ENCODE measurements at regions not wholly inside any gene's neighbourhood (a gene's known extent, or its start where the extent isn't known, plus 50 kb on each side); places are given as distances from the start of the nearest gene placed in this dataset.
"Not testable (repeated sequence)": the region's sequence is repeated elsewhere in the genome, so short reads cannot be mapped to it uniquely, and the experiment has no call there.

- no peak for DNase-seq (ENCODE audit: low spot score)
Measured at GRCh38 chr4:124105212-124105611, 607.3 kb downstream of the ANKRD50 start.

GRCh38 chr4:124111411-124111810 lies 601.1 kb downstream of the ANKRD50 start:
- no peak for DNase-seq (ENCODE audit: low spot score)

- DNase-seq (ENCODE audit: low spot score): no peak
Measured at GRCh38 chr4:124111922-124112321, 600.6 kb downstream of the ANKRD50 start.

GRCh38 chr4:124118061-124118460 lies 594.5 kb downstream of the ANKRD50 start:
- DNase-seq (ENCODE audit: low spot score): no peak

- no peak for DNase-seq (ENCODE audit: low spot score)
Measured at GRCh38 chr4:124121461-124121971, 591.0 kb downstream of the ANKRD50 start.

- no peak for DNase-seq (ENCODE audit: low spot score)
Measured at GRCh38 chr4:124123181-124123580, 589.4 kb downstream of the ANKRD50 start.

GRCh38 chr4:124123721-124124120 lies 588.8 kb downstream of the ANKRD50 start:
- DNase-seq (ENCODE audit: low spot score): no peak

- not testable (repeated sequence) for DNase-seq (ENCODE audit: low spot score)
Measured at GRCh38 chr4:124131324-124131723, 581.2 kb downstream of the ANKRD50 start.

- DNase-seq (ENCODE audit: low spot score): no peak
Measured at GRCh38 chr4:124132161-124132560, 580.4 kb downstream of the ANKRD50 start.

- DNase-seq (ENCODE audit: low spot score): no peak
Measured at GRCh38 chr4:124133753-124134152, 578.8 kb downstream of the ANKRD50 start.

- DNase-seq (ENCODE audit: low spot score): no peak
Measured at GRCh38 chr4:124135409-124135813, 577.1 kb downstream of the ANKRD50 start.

- no peak for DNase-seq (ENCODE audit: low spot score)
Measured at GRCh38 chr4:124139044-124139443, 573.5 kb downstream of the ANKRD50 start.

- DNase-seq (ENCODE audit: low spot score): no peak
Measured at GRCh38 chr4:124143632-124144031, 568.9 kb downstream of the ANKRD50 start.

- no peak for DNase-seq (ENCODE audit: low spot score)
Measured at GRCh38 chr4:124144238-124144654, 568.3 kb downstream of the ANKRD50 start.

- DNase-seq (ENCODE audit: low spot score): no peak
Measured at GRCh38 chr4:124146068-124146467, 566.5 kb downstream of the ANKRD50 start.

- no peak for DNase-seq (ENCODE audit: low spot score)
Measured at GRCh38 chr4:124151031-124151430, 561.5 kb downstream of the ANKRD50 start.

GRCh38 chr4:124152132-124152531 lies 560.4 kb downstream of the ANKRD50 start:
- DNase-seq (ENCODE audit: low spot score): no peak

- no peak for DNase-seq (ENCODE audit: low spot score)
Measured at GRCh38 chr4:124155239-124155638, 557.3 kb downstream of the ANKRD50 start.

- DNase-seq (ENCODE audit: low spot score): no peak
Measured at GRCh38 chr4:124157396-124158083, 555.0 kb downstream of the ANKRD50 start.

- DNase-seq (ENCODE audit: low spot score): no peak
Measured at GRCh38 chr4:124163401-124163800, 549.1 kb downstream of the ANKRD50 start.

GRCh38 chr4:124167602-124168001 lies 544.9 kb downstream of the ANKRD50 start:
- no peak for DNase-seq (ENCODE audit: low spot score)

GRCh38 chr4:124169524-124169923 lies 543.0 kb downstream of the ANKRD50 start:
- DNase-seq (ENCODE audit: low spot score): not testable (repeated sequence)

GRCh38 chr4:124173912-124174311 lies 538.6 kb downstream of the ANKRD50 start:
- no peak for DNase-seq (ENCODE audit: low spot score)
